CD1c-positive myeloid dendritic cell (primary cell): ENCODE measurements at regions not wholly inside any gene's neighbourhood (a gene's known extent, or its start where the extent isn't known, plus 50 kb on each side); places are given as distances from the start of the nearest gene placed in this dataset.
"Not testable (repeated sequence)": the region's sequence is repeated elsewhere in the genome, so short reads cannot be mapped to it uniquely, and the experiment has no call there.

Source experiments
- DNase-seq: peaks from one replicate; pipeline ENCODE4 v3.0.0-alpha.2; 2016; ENCODE audit errors: extremely low spot score

- not testable (repeated sequence) for DNase-seq
These were observed 80.8 kb downstream of the POTEB2 start for GRCh38 chr15:20785151-20785936.

- not testable (repeated sequence) for DNase-seq
These were observed 82.4 kb downstream of the POTEB2 start for GRCh38 chr15:20783598-20784184.

GRCh38 chr15:20775412-20775811, 90.7 kb downstream of the POTEB2 start:
- not testable (repeated sequence) for DNase-seq

GRCh38 chr15:20767943-20768342, 98.2 kb downstream of the POTEB2 start:
- not testable (repeated sequence) for DNase-seq

- not testable (repeated sequence) for DNase-seq
These were observed 103.7 kb downstream of the POTEB2 start for GRCh38 chr15:20762422-20762821.

- not testable (repeated sequence) for DNase-seq
These were observed 109.7 kb downstream of the POTEB2 start for GRCh38 chr15:20756440-20756839.

GRCh38 chr15:20755665-20756398, 110.3 kb downstream of the POTEB2 start:
- not testable (repeated sequence) for DNase-seq

- peak; percentile 0 for DNase-seq
These were observed 132.6 kb downstream of the POTEB2 start for GRCh38 chr15:20733493-20733892.
